ENCODE measurements at regions not wholly inside any gene's neighbourhood (a gene's known extent, or its start where the extent isn't known, plus 50 kb on each side); places are given as distances from the start of the nearest gene placed in this dataset.

GRCh38 chr6:81575442-81575841, 177.0 kb downstream of the TENT5A start:
- Histone ChIP-seq H3K36me3 (replicated peaks; ENCODE audit: low read depth, low read length) (no peaks in the 10 kb centered on the region), H3K27me3 (ENCODE audit: low read depth, low read length) (no peaks in the 10 kb centered on the region), H3K79me2 (ENCODE audit: low read length) (no peaks in the 10 kb centered on the region), H4K20me1 (ENCODE audit: insufficient read depth, low read length) (no peaks in the 10 kb centered on the region), H3K27ac (ENCODE audit: low read length) (no peak overlapping the region), H3K4me3 (ENCODE audit: low read length) (no peak overlapping the region), H3K4me1 (ENCODE audit: low read length) (no peaks in the 10 kb centered on the region), H3K9me3 (ENCODE audit: insufficient read depth, low read length) (no peaks in the 10 kb centered on the region), H3K4me2 (ENCODE audit: low read length) (no peak overlapping the region), H3K9ac (ENCODE audit: low read length) (no peak overlapping the region), H2AFZ (ENCODE audit: low read depth, low read length) (no peak overlapping the region)
- TF ChIP-seq CTCF (IDR thresholded peaks at IDR 0.05; ENCODE audit: low read depth, low read length) = no peak
- TF ChIP-seq EZH2phosphoT487 (IDR thresholded peaks at IDR 0.05; ENCODE audit: low read depth) = no peak

GRCh38 chr6:81572020-81572419, 180.5 kb downstream of the TENT5A start:
- Histone ChIP-seq H2AFZ (ENCODE audit: low read depth, low read length) (no peak overlapping the region), H3K4me1 (ENCODE audit: low read length) (no peaks in the 10 kb centered on the region), H3K4me3 (ENCODE audit: low read length) (no peak overlapping the region), H3K79me2 (ENCODE audit: low read length) (no peaks in the 10 kb centered on the region), H3K9ac (ENCODE audit: low read length) (no peak overlapping the region), H3K27me3 (ENCODE audit: low read depth, low read length) (no peaks in the 10 kb centered on the region), H4K20me1 (ENCODE audit: insufficient read depth, low read length) (no peaks in the 10 kb centered on the region), H3K9me3 (ENCODE audit: insufficient read depth, low read length) (no peaks in the 10 kb centered on the region), H3K4me2 (ENCODE audit: low read length) (no peak overlapping the region), H3K36me3 (replicated peaks; ENCODE audit: low read depth, low read length) (no peaks in the 10 kb centered on the region), H3K27ac (ENCODE audit: low read length) (no peak overlapping the region)
- no peak for TF ChIP-seq EZH2phosphoT487 (IDR thresholded peaks at IDR 0.05; ENCODE audit: low read depth)
- TF ChIP-seq CTCF (IDR thresholded peaks at IDR 0.05; ENCODE audit: low read depth, low read length) = no peak

- H3K9ac ChIP-seq (ENCODE audit: low read length) = no peak overlapping the region
- TF ChIP-seq CTCF (IDR thresholded peaks at IDR 0.05; ENCODE audit: low read depth, low read length) = no peak
- no peak for TF ChIP-seq EZH2phosphoT487 (IDR thresholded peaks at IDR 0.05; ENCODE audit: low read depth)
- H3K79me2 ChIP-seq (ENCODE audit: low read length) = no peaks in the 10 kb centered on the region
Measured at GRCh38 chr6:81570681-81571080, 181.8 kb downstream of the TENT5A start.

GRCh38 chr6:81568973-81569372, 183.5 kb downstream of the TENT5A start:
- H3K36me3 ChIP-seq (replicated peaks; ENCODE audit: low read depth, low read length) = no peaks in the 10 kb centered on the region

More at GRCh38 chr6:81570681-81571080, 181.8 kb downstream of the TENT5A start:
- Histone ChIP-seq H3K4me3 (ENCODE audit: low read length) (no peak overlapping the region), H3K27ac (ENCODE audit: low read length) (no peak overlapping the region), H3K27me3 (ENCODE audit: low read depth, low read length) (no peaks in the 10 kb centered on the region), H3K4me2 (ENCODE audit: low read length) (no peak overlapping the region), H2AFZ (ENCODE audit: low read depth, low read length) (no peak overlapping the region), H3K4me1 (ENCODE audit: low read length) (no peaks in the 10 kb centered on the region), H3K36me3 (replicated peaks; ENCODE audit: low read depth, low read length) (no peaks in the 10 kb centered on the region), H3K9me3 (ENCODE audit: insufficient read depth, low read length) (no peaks in the 10 kb centered on the region), H4K20me1 (ENCODE audit: insufficient read depth, low read length) (no peaks in the 10 kb centered on the region)

More at GRCh38 chr6:81568973-81569372, 183.5 kb downstream of the TENT5A start:
- TF ChIP-seq EZH2phosphoT487 (IDR thresholded peaks at IDR 0.05; ENCODE audit: low read depth) = no peak
- TF ChIP-seq CTCF (IDR thresholded peaks at IDR 0.05; ENCODE audit: low read depth, low read length) = no peak
- Histone ChIP-seq H3K4me3 (ENCODE audit: low read length) (no peak overlapping the region), H3K9ac (ENCODE audit: low read length) (no peak overlapping the region), H3K27ac (ENCODE audit: low read length) (no peak overlapping the region), H3K9me3 (ENCODE audit: insufficient read depth, low read length) (no peaks in the 10 kb centered on the region), H4K20me1 (ENCODE audit: insufficient read depth, low read length) (no peaks in the 10 kb centered on the region), H3K27me3 (ENCODE audit: low read depth, low read length) (no peaks in the 10 kb centered on the region), H3K79me2 (ENCODE audit: low read length) (no peaks in the 10 kb centered on the region), H3K4me1 (ENCODE audit: low read length) (no peaks in the 10 kb centered on the region), H3K4me2 (ENCODE audit: low read length) (no peak overlapping the region), H2AFZ (ENCODE audit: low read depth, low read length) (no peak overlapping the region)
